Activated naive CD4-positive, alpha-beta T cell treated with anti-CD3 and anti-CD28 coated beads for 36 hours (primary cell): ENCODE measurements at regions not wholly inside any gene's neighbourhood (a gene's known extent, or its start where the extent isn't known, plus 50 kb on each side); places are given as distances from the start of the nearest gene placed in this dataset.

Experiments
- CTCF ChIA-PET: fragments of 350-600 bp; sonication (Branson Sonifier 250); formaldehyde crosslinking; loops from one replicate; lab custom pipeline; 2021; ENCODE audit warnings: antibody characterized with exemption; lab: Charles Lee
- DNase-seq: peaks from one replicate; pipeline ENCODE4 v3.0.0-alpha.2; 2020
- H3K27ac Mint-ChIP-seq: one replicate; pipeline ENCODE4 v1.8.0; 2021; ENCODE audit warnings: mild to moderate bottlenecking, mixed read lengths
- H3K27me3 Mint-ChIP-seq: one replicate; pipeline ENCODE4 v1.8.0; 2021; ENCODE audit warnings: low read depth, mixed read lengths
- H3K36me3 Mint-ChIP-seq: one replicate; pipeline ENCODE4 v1.8.0; 2021; ENCODE audit warnings: low read depth, mixed read lengths
- H3K4me1 Mint-ChIP-seq: one replicate; pipeline ENCODE4 v1.8.0; 2021; ENCODE audit warnings: low read depth, mixed read lengths
- H3K4me3 Mint-ChIP-seq: one replicate; pipeline ENCODE4 v1.8.0; 2021; ENCODE audit warnings: mild to moderate bottlenecking, moderate library complexity, mixed read lengths
- H3K9me3 Mint-ChIP-seq: one replicate; pipeline ENCODE4 v1.8.0; 2021; ENCODE audit warnings: mixed read lengths
- intact Hi-C: fragments of 100-400 bp; cut with micrococcal nuclease; formaldehyde crosslinking; loops from one replicate; pipeline ENCODE4 v1.15.1; 2023

GRCh38 chr15:91710080-91710698 lies 143.3 kb upstream of the SLCO3A1 start:
- no peak overlapping the region for H3K4me3 Mint-ChIP-seq
- H3K4me1 Mint-ChIP-seq: peaks cover 17% of the 10 kb centered on the region
- H3K36me3 Mint-ChIP-seq: no peaks in the 10 kb centered on the region
- intact Hi-C loops: no loop called here
- no peaks in the 10 kb centered on the region for H3K9me3 Mint-ChIP-seq
- H3K27me3 Mint-ChIP-seq: peaks cover 5% of the 10 kb centered on the region
- no peak overlapping the region for H3K27ac Mint-ChIP-seq
- CTCF ChIA-PET: no interaction called here
- no peak for DNase-seq

- H3K4me3 Mint-ChIP-seq: no peak overlapping the region
- CTCF ChIA-PET: interaction anchor here (0.8 kb wide), 1 partner anchor 343 kb away, joined by 5 read pairs; no protein-coding TSS in a partner anchor
Observed at GRCh38 chr15:91711384-91712033, 142.0 kb upstream of the SLCO3A1 start.

GRCh38 chr15:91712286-91712685 lies 141.2 kb upstream of the SLCO3A1 start:
- Mint-ChIP-seq H3K4me1 (peaks cover under 1% of the 10 kb centered on the region), H3K9me3 (no peaks in the 10 kb centered on the region), H3K4me3 (no peak overlapping the region), H3K27ac (no peak overlapping the region), H3K27me3 (peaks cover 7% of the 10 kb centered on the region), H3K36me3 (no peaks in the 10 kb centered on the region)
- CTCF ChIA-PET: no interaction called here
- DNase-seq: no peak
- intact Hi-C loops: no loop called here

More at GRCh38 chr15:91711384-91712033, 142.0 kb upstream of the SLCO3A1 start:
- H3K9me3 Mint-ChIP-seq: no peaks in the 10 kb centered on the region
- no peaks in the 10 kb centered on the region for H3K36me3 Mint-ChIP-seq
- H3K27me3 Mint-ChIP-seq: peaks cover 5% of the 10 kb centered on the region
- intact Hi-C loops: no loop called here
- H3K27ac Mint-ChIP-seq: no peak overlapping the region
- DNase-seq: no peak
- peaks cover 8% of the 10 kb centered on the region for H3K4me1 Mint-ChIP-seq

GRCh38 chr15:91716536-91716935 lies 137.0 kb upstream of the SLCO3A1 start:
- Mint-ChIP-seq H3K27me3 (peaks cover 8% of the 10 kb centered on the region), H3K9me3 (no peaks in the 10 kb centered on the region), H3K4me1 (no peaks in the 10 kb centered on the region), H3K36me3 (no peaks in the 10 kb centered on the region), H3K27ac (no peak overlapping the region), H3K4me3 (no peak overlapping the region)
- DNase-seq: no peak
- intact Hi-C loops: no loop called here
- CTCF ChIA-PET: interaction anchor here (0.5 kb wide), 1 partner anchor 405 kb away, joined by 4 read pairs; no protein-coding TSS in a partner anchor

- Mint-ChIP-seq H3K9me3 (no peaks in the 10 kb centered on the region), H3K27ac (no peak overlapping the region), H3K36me3 (no peaks in the 10 kb centered on the region), H3K27me3 (peaks cover 9% of the 10 kb centered on the region), H3K4me1 (no peaks in the 10 kb centered on the region), H3K4me3 (no peak overlapping the region)
- no peak for DNase-seq
- intact Hi-C loops: no loop called here
- CTCF ChIA-PET: interaction anchor here (1.9 kb wide), 1 partner anchor 11 kb away, joined by 7 read pairs; no protein-coding TSS in a partner anchor
Observed at GRCh38 chr15:91717811-91718210, 135.7 kb upstream of the SLCO3A1 start.

GRCh38 chr15:91723959-91724358 lies 129.5 kb upstream of the SLCO3A1 start:
- CTCF ChIA-PET: no interaction called here
- no peaks in the 10 kb centered on the region for H3K9me3 Mint-ChIP-seq
- no peaks in the 10 kb centered on the region for H3K36me3 Mint-ChIP-seq
- no peak overlapping the region for H3K4me3 Mint-ChIP-seq
- no peak for DNase-seq
- H3K27me3 Mint-ChIP-seq: peaks cover 4% of the 10 kb centered on the region
- intact Hi-C loops: no loop called here
- no peak overlapping the region for H3K27ac Mint-ChIP-seq
- H3K4me1 Mint-ChIP-seq: no peaks in the 10 kb centered on the region

- Mint-ChIP-seq H3K27me3 (peaks cover 27% of the 10 kb centered on the region), H3K27ac (no peak overlapping the region), H3K4me1 (no peaks in the 10 kb centered on the region), H3K36me3 (no peaks in the 10 kb centered on the region), H3K4me3 (no peak overlapping the region), H3K9me3 (no peaks in the 10 kb centered on the region)
- no peak for DNase-seq
- CTCF ChIA-PET: interaction anchor here (0.9 kb wide), 1 partner anchor 11 kb away, joined by 3 read pairs; no protein-coding TSS in a partner anchor
- intact Hi-C loops: no loop called here
Observed at GRCh38 chr15:91733661-91734060, 119.8 kb upstream of the SLCO3A1 start.

- Mint-ChIP-seq H3K27me3 (peaks cover 28% of the 10 kb centered on the region), H3K4me1 (no peaks in the 10 kb centered on the region), H3K4me3 (no peak overlapping the region), H3K36me3 (no peaks in the 10 kb centered on the region), H3K27ac (no peak overlapping the region), H3K9me3 (no peaks in the 10 kb centered on the region)
- no peak for DNase-seq
- CTCF ChIA-PET: interaction anchor here (0.6 to 1.1 kb wide), 2 partner anchors 31 to 169 kb away, joined by 4 read pairs; no protein-coding TSS in a partner anchor
- intact Hi-C loops: no loop called here
Observed at GRCh38 chr15:91737151-91737818, 116.2 kb upstream of the SLCO3A1 start.

- H3K27me3 Mint-ChIP-seq: peaks cover 32% of the 10 kb centered on the region
- no peak for DNase-seq
- no peaks in the 10 kb centered on the region for H3K36me3 Mint-ChIP-seq
- no peaks in the 10 kb centered on the region for H3K4me1 Mint-ChIP-seq
- H3K4me3 Mint-ChIP-seq: no peak overlapping the region
- CTCF ChIA-PET: interaction anchor here (0.6 to 1.3 kb wide), 2 partner anchors 36 to 326 kb away, joined by 3 to 4 read pairs; no protein-coding TSS in a partner anchor
- H3K9me3 Mint-ChIP-seq: no peaks in the 10 kb centered on the region
- H3K27ac Mint-ChIP-seq: no peak overlapping the region
- intact Hi-C loops: no loop called here
Observed at GRCh38 chr15:91741986-91742385, 111.5 kb upstream of the SLCO3A1 start.

- no peaks in the 10 kb centered on the region for H3K4me1 Mint-ChIP-seq
- CTCF ChIA-PET: no interaction called here
Observed at GRCh38 chr15:91751611-91752010, 101.9 kb upstream of the SLCO3A1 start.

GRCh38 chr15:91752081-91752785 lies 101.3 kb upstream of the SLCO3A1 start:
- Mint-ChIP-seq H3K27me3 (peaks cover 9% of the 10 kb centered on the region), H3K36me3 (no peaks in the 10 kb centered on the region), H3K9me3 (peaks cover 4% of the 10 kb centered on the region), H3K4me1 (no peaks in the 10 kb centered on the region), H3K27ac (no peak overlapping the region), H3K4me3 (no peak overlapping the region)
- DNase-seq: no peak
- CTCF ChIA-PET: interaction anchor here (0.9 to 1.1 kb wide), 2 partner anchors 27 to 46 kb away, joined by 3 to 5 read pairs; no protein-coding TSS in a partner anchor
- intact Hi-C loops: no loop called here

More at GRCh38 chr15:91751611-91752010, 101.9 kb upstream of the SLCO3A1 start:
- no peaks in the 10 kb centered on the region for H3K36me3 Mint-ChIP-seq
- H3K4me3 Mint-ChIP-seq: no peak overlapping the region
- H3K9me3 Mint-ChIP-seq: peaks cover 4% of the 10 kb centered on the region
- DNase-seq: no peak
- intact Hi-C loops: no loop called here
- H3K27ac Mint-ChIP-seq: no peak overlapping the region
- H3K27me3 Mint-ChIP-seq: peaks cover 9% of the 10 kb centered on the region

- no peak overlapping the region for H3K27ac Mint-ChIP-seq
- intact Hi-C loops: no loop called here
- no peaks in the 10 kb centered on the region for H3K4me1 Mint-ChIP-seq
Observed at GRCh38 chr15:91759560-91759959, 93.9 kb upstream of the SLCO3A1 start.

More at GRCh38 chr15:91759560-91759959, 93.9 kb upstream of the SLCO3A1 start:
- Mint-ChIP-seq H3K27me3 (peaks cover 5% of the 10 kb centered on the region), H3K4me3 (no peak overlapping the region), H3K9me3 (no peaks in the 10 kb centered on the region), H3K36me3 (no peaks in the 10 kb centered on the region)
- no peak for DNase-seq
- CTCF ChIA-PET: no interaction called here
